Progenitor cell of endocrine pancreas (in vitro differentiated cells): ENCODE measurements at regions not wholly inside any gene's neighbourhood (a gene's known extent, or its start where the extent isn't known, plus 50 kb on each side); places are given as distances from the start of the nearest gene placed in this dataset.

Experiments
- DNase-seq: peaks from one replicate; pipeline ENCODE4 v3.0.0; 2021; ENCODE audit warnings: low spot score; ENCODE audit not compliant: unreplicated experiment
- H3K27ac Mint-ChIP-seq: 2 replicates; pipeline ENCODE4 v1.8.0; 2021; ENCODE audit warnings: mild to moderate bottlenecking, moderate library complexity, mixed read lengths
- H3K27me3 Mint-ChIP-seq: 2 replicates; pipeline ENCODE4 v1.8.0; 2021; ENCODE audit warnings: mixed read lengths
- H3K36me3 Mint-ChIP-seq: 2 replicates; pipeline ENCODE4 v1.8.0; 2022; ENCODE audit warnings: mixed read lengths; ENCODE audit not compliant: insufficient read depth
- H3K4me1 Mint-ChIP-seq: 2 replicates; pipeline ENCODE4 v1.8.0; 2021; ENCODE audit warnings: low read depth, mixed read lengths
- H3K4me3 Mint-ChIP-seq: 2 replicates; pipeline ENCODE4 v1.8.0; 2021; ENCODE audit warnings: low read depth, mild to moderate bottlenecking, moderate library complexity, mixed read lengths
- H3K9me3 Mint-ChIP-seq: 2 replicates; pipeline ENCODE4 v1.8.0; 2021; ENCODE audit warnings: low read depth, mixed read lengths
- TF ChIP-seq, protein P1 (sequence below): fragments of 200-600 bp; sonication (generic); IDR thresholded peaks from one replicate; pipeline ENCODE4 v1.5.0; 2021; ENCODE audit warnings: antibody characterized with exemption, mild to moderate bottlenecking; ENCODE audit not compliant: unreplicated experiment

DNA sequence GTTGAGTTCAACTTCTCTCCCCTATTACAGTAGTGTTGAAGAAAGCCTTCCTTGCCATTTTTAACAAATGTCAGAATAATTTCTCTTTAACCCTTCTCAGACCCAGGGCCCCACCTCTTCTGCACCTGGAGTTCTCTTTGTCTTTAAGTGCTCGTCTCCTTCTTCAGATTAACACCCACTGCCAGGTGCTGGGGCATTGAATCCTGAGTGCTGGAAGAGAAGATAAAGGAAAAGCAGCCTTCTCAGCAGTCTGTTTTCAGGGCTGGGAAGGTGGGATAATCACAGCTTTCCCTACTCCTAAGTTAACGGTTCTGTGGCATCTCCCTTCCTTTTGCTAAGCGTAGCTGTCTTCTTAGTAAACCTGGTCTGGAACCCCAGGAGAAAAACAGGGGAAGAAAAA, 114.6 kb upstream of the TAB2 start:
- TF ChIP-seq, protein P1, sequence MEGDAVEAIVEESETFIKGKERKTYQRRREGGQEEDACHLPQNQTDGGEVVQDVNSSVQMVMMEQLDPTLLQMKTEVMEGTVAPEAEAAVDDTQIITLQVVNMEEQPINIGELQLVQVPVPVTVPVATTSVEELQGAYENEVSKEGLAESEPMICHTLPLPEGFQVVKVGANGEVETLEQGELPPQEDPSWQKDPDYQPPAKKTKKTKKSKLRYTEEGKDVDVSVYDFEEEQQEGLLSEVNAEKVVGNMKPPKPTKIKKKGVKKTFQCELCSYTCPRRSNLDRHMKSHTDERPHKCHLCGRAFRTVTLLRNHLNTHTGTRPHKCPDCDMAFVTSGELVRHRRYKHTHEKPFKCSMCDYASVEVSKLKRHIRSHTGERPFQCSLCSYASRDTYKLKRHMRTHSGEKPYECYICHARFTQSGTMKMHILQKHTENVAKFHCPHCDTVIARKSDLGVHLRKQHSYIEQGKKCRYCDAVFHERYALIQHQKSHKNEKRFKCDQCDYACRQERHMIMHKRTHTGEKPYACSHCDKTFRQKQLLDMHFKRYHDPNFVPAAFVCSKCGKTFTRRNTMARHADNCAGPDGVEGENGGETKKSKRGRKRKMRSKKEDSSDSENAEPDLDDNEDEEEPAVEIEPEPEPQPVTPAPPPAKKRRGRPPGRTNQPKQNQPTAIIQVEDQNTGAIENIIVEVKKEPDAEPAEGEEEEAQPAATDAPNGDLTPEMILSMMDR = no peak
- no peak for DNase-seq
- H3K4me1 Mint-ChIP-seq = peaks cover 2% of the 10 kb centered on the region

DNA sequence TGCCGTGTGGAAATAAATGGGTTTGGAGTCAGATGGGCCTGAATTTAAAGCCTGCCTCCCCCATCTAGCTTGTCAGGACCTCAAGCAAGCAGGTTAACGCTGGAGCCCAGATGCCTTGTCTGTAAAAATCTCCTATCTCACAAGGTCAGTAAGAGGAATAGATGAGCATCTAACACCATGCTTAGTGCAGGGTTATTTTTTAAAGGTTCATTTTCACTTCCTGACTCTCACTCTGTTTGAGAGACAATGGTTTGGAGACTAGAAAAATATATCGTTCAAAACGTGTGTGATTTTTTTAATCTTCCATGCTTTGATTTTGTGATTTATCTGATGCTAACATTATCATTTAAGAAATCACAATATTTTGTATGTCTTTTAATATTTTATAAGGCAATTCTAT, 114.0 kb upstream of the TAB2 start:
- Mint-ChIP-seq H3K4me1 (peaks cover 2% of the 10 kb centered on the region), H3K4me3 (no peak overlapping the region), H3K9me3 (peaks cover 2% of the 10 kb centered on the region), H3K27me3 (peaks cover 36% of the 10 kb centered on the region), H3K27ac (no peak overlapping the region), H3K36me3 (no peaks in the 10 kb centered on the region)
- TF ChIP-seq, protein P1 = no peak
- no peak for DNase-seq

More for the DNA sequence above, 114.6 kb upstream of the TAB2 start:
- Mint-ChIP-seq H3K4me3 (no peak overlapping the region), H3K27ac (peak overlapping the region; percentile 27), H3K27me3 (peaks cover 32% of the 10 kb centered on the region), H3K9me3 (peaks cover 6% of the 10 kb centered on the region), H3K36me3 (no peaks in the 10 kb centered on the region)

DNA sequence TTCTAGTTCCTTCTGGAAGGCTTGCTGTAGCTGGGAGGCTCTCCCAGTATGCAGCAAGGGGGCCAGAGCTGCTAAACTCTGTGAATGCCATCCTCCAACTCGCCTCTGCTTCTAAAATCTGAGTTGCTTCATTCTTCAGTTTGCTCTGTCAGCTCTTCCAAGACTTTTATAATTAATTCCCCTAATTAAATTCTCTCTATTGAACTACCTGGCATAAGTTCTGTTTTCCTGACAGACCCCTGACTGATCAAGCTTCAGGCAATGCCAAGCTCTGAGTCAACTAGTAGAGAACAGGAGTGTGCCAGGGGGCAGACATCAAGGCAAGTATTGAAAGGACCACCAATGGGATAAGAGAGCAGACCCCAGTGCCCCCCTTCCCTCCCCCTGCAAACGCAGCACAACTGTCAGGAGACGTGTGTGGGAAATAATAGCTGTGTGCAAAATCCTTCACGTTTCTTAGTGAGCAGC, 109.3 kb upstream of the TAB2 start:
- Mint-ChIP-seq H3K36me3 (no peaks in the 10 kb centered on the region), H3K27ac (no peak overlapping the region), H3K4me1 (peaks cover 3% of the 10 kb centered on the region), H3K4me3 (no peak overlapping the region), H3K27me3 (peaks cover 38% of the 10 kb centered on the region), H3K9me3 (no peaks in the 10 kb centered on the region)
- DNase-seq = no peak
- TF ChIP-seq, protein P1 = no peak

- H3K27me3 Mint-ChIP-seq = peaks cover 31% of the 10 kb centered on the region
- no peaks in the 10 kb centered on the region for H3K36me3 Mint-ChIP-seq
- peaks cover 3% of the 10 kb centered on the region for H3K4me1 Mint-ChIP-seq
- no peak for DNase-seq
- no peaks in the 10 kb centered on the region for H3K9me3 Mint-ChIP-seq
- H3K4me3 Mint-ChIP-seq = no peak overlapping the region
- TF ChIP-seq, protein P1 = no peak
- H3K27ac Mint-ChIP-seq = no peak overlapping the region
Observed at GRCh38 chr6:149209871-149210775, 107.4 kb upstream of the TAB2 start.

- H3K9me3 Mint-ChIP-seq = no peaks in the 10 kb centered on the region
- H3K36me3 Mint-ChIP-seq = no peaks in the 10 kb centered on the region
- no peak for DNase-seq
- TF ChIP-seq, protein P1 = no peak
- H3K27ac Mint-ChIP-seq = no peak overlapping the region
- no peak overlapping the region for H3K4me3 Mint-ChIP-seq
- H3K27me3 Mint-ChIP-seq = peaks cover 26% of the 10 kb centered on the region
- peaks cover 3% of the 10 kb centered on the region for H3K4me1 Mint-ChIP-seq
Observed at GRCh38 chr6:149211046-149211571, 106.4 kb upstream of the TAB2 start.
